ENCODE measurements at regions not wholly inside any gene's neighbourhood (a gene's known extent, or its start where the extent isn't known, plus 50 kb on each side); places are given as distances from the start of the nearest gene placed in this dataset.

DNA sequence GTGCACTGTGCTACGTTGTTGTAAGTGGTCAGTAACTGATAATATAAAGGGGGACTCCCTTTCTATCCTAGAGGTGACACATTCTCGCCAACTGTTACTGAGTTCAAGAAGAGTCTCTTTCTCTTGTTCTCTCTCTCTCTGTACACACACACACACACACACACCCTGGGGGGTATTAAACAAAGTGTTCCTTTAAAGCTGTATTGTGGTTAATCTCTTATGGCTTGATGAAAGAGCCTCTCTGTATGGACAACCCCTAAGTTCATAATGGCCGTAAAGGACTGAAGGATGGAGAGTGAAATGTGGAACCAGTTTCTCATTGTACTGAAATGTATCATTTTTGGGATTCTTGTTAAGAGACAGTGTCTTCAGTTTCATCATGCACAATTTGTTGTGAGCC lies 145.2 kb upstream of the BMPER start:
- DNase-seq, result no peak

DNA sequence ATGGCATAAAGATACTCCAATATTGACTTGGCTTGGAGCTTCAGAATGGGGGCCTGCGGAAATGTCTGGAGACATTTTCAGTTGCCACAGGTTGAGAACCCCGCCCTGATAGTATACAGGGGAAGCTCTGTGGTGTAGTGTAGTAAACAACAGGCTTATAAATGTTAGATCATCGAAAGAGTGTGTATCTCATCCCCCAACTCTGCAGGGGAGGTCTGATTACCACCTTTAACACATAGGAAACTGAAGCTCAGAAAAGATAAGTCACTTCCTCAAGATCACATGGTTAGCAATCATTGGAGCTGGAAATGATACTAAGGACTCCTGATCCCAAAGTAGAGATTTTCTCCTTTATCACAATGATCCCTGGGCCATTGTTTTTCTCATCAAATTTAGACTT lies 144.5 kb upstream of the BMPER start:
- DNase-seq, result no peak

DNA sequence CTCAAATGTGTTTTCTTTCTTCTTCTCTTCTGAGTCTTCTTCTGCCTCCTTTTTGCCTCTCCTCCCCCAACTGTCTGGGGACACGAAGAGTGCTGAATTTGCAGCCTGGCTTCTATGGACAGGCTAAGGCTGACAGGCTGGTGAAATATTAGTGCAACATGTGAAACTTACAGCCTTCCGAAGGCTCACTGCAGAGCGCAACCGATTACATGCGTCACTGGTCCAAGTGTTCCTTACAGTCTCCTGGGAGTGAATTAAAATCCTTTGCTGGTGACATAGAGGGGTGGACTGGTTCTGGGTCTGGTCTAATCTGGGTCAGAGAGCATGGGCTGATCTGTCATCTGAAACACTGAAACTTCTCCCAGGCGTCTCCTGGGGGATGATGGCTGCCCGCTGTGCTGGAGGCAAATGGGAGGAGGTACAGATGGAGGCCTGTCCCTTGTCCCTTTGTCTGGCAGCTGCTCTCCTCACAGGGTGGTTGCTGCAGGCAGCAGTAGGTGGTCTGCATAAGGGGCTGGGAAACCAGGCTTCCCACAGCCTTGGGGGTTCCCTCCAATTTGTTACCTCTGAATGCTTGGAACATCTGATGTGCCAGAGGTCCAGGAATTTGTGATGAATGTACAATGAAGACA lies 143.8 kb upstream of the BMPER start:
- no peak for DNase-seq

DNA sequence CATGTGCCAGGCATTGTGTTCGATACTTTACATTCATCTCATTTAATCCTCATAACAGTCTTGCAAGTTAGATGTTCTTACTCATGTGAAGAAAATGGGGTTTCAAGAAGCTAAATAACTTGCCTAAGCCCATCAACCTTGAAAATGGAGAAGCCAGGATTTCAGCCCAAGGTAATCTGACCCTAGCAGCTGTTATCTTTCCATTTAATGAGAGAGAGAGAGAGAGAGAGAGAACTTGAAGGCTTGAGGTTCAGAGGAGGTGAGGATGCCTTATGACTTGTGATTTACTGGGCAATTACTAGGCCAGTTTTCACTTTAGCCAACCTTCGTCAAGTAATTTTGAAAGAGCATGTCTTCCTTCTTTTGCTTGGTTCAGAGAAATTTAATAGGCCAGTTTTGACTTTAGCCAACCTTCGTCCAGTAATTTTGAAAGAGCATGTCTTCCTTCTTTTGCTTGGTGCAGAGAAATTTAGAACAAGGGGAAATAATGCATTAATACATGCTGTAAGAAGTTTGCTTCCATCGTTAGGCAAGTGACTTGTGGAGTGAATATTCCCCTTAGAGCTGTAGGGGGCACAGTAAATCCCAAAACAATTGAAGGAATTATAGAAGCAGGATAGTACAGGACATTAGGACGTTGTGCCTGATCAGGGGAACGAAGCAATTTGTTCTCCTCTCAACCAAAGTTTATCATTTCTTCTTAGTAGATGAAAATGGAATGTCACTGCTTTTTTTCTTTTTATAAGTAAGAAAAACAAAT lies 143.0 kb upstream of the BMPER start:
- no peak for DNase-seq

DNA sequence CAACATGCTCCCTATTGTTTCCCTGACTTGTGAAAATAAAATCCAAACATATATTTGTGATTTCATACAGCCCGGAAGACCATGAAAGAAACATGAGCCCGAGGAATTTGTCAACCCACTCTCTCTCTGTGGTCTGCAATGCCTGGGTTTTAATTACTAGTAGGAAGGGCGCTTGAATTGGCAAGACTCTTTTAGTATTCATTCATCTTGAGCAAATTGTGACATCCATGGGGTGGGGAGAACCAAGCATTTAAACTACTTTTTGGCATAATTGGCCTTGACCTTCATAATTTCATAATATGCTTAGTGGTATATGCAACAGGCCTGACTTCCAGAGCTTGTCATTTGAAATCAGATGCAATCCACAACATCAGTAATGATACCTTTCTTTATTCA lies 142.4 kb upstream of the BMPER start:
- no peak for DNase-seq

DNA sequence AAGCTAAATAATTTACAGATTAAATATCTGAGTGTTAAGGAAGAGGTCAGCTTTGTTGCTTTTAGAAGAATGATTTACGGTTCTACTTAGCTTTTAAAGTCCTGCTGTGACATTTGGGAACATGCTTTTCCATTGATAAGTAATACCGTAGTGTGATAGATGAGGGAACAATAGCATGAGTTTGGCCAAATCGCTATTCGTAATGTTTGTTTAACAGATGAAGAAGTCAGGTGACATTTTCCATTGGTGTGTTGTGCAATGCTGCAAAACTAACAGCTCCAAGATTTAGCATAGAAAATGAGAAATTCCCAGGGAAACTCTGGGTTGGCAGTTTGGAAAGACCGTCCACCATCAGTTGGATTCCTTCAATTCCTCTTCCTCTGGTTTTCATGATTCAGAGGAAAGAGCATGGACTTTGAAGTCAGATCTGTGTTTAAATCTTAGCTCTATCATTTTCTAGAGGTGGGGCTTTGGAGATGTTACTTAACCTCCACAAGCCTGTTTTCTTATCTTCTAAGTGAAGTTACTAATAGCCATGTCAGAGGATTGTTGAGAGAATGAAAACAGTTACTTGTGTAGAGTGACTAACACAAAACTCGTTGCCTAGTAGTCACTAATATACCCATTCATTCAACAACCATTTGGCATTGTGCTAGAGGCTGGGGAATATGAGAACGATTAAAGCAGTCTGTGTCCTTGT lies 140.4 kb upstream of the BMPER start:
- DNase-seq, result no peak

DNA sequence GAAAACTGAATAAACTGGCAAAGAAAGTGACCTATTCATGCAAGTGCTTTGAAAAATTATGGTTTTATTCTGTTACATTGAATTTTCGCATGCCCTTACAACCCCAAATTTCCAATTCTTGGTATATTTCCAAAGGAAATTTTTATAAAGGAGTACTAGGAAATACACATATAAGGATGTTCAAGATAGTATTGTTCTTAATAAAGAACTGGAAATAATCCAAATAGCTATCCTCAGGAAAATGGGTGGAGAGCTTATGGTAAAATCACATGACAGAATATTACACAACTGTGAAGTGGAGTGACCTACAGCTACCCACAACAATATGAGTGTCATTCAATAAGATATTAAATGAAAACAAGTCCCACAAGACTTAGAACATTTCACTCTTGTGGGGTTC lies 138.9 kb upstream of the BMPER start:
- no peak for DNase-seq

DNA sequence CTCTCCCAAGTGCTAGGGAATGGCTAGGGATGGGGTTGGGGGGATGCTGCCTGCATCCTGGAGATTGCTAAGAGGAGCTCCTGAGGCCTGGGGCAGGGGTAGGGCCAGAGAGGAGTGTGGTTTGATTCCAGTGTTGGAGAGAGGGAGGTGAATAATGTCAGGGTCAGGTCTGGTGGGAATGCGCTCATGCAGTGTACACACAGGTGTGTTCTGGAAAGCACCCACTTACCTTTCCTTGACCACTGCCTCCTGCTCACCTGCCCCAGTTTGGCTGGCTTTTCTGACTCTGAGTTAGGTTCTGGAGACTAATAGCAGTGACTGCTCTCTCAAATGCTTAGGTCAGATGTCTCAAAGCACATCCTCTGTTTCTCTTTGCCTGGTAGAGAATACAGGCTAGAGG lies 135.4 kb upstream of the BMPER start:
- no peak for DNase-seq

DNA sequence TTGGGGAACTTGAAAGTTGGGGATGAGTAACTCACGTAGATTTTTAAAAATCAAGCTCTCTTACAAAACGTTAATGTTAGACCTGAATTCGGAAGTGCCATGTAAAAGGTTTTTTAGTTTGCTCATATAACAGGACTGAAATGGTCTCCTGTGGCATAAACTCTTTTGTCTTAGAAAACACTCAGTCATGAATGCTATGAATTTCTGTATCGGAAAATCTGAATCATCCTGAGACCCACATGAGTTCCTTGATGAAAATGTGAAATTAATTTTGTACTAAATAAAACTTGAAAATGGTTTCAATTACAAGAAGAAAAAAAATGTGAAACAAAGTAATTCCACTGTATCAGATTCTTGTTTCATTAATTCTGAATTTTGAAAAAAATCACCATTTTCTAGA lies 134.8 kb upstream of the BMPER start:
- DNase-seq, result no peak

DNA sequence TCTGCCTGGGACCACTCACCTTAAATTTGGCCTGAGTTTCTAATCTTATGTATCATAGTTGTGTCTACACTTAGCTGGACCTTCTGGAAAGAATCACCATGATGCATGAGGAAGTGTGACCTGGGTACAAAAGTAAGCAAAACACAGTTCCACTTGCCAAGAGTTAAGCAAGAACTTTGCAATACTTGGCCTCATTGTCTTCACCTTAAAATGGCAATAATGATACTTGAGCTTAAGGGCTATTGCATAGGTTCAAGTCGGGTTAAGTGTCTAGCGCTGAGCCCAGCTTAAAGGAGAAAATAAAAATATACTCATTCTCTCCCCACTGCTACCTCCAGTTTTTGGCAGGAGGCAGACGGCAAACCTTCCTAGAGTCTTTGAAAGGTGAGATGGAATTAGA lies 133.9 kb upstream of the BMPER start:
- DNase-seq, result no peak

DNA sequence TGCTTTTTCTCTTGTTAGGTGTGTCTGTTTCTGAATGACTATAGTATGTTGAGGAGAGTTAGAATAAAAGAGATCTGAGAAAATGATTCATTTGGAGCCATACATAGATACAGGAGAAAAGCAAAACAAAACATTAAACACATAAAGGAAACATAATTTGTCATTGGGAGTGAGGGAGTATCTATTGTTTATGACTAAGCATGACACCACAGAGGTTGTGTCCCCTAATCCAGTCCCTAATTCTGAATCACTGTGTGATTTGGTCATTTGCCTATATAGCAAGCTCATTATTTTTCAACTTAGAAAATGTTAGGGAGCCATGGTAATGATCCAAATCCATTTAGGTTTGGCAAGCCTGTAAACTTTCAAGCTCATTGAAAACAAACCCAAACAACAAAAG lies 132.3 kb upstream of the BMPER start:
- no peak for DNase-seq

DNA sequence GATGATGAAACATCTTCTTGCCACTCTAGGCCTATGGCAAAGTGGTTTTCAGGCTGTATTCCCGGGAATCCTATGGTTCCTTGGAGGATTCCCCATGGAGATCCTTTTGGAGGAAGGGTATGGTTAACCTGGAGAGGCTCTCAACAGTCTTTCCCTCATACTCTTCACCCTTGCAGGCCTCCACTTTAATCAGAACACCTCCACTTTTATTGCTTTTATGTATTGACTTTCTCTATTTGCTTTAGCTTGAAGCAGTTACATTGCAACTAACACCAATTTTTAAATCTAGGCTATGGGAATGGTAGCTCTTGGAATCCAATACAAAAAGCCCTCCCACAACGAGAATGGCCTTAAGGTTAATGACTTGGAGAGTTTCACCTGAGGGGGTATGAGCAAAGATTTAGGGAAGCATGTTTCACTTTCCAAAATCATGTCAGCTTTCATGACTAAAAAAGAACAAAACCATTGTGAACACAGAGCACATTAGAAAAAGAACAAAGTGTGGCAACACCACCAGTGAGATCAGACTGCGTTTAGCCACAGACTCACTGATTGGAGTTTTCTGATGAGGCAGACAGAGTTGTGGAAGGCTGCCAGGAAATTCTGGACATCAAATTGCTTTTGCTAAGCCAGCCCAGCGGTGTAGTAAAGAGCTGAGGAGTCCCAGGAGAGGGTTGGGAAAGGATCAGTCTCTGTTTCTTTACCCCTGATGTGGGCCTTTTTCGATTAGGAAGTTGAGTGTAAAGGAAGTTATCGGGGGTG lies 130.4 kb upstream of the BMPER start:
- no peak for DNase-seq

DNA sequence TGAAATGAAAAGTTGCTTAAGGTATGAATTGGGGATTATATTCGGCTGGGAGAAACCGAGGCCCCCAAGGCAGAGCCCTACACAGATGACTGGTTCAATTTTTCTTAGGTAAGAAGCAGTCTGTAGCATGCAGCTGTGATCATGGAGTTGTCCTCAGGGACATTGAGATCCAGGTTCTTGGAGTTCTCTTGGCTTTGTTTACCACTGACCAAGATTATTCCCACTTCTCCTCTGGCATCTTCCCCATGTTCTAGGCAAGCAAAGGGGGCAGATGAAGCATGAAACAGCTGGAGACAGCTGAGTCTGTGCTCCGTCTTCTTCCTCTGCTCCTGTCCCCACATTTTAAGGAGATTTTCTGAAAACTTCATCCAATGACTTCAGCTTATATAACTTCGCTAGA lies 129.5 kb upstream of the BMPER start:
- DNase-seq, result no peak

DNA sequence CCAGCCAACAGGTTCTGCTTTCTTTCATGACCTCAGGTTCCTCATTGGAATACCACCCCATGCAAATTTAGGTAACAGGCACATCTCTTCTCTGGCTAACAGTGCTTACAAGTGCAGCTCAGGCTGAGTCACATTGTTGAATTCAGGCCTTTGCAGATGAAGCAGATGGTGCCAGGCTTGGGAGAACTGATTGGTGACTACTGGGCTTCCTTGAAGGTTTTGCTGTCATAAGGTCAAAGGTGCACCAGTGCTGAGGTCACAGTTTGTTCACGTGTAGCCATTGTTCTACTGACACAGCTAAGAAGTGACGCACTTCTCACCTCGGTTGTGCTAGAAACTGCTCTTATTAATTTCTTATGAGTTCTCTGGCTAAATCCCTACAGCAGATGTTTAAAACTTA lies 128.6 kb upstream of the BMPER start:
- DNase-seq, result no peak

DNA sequence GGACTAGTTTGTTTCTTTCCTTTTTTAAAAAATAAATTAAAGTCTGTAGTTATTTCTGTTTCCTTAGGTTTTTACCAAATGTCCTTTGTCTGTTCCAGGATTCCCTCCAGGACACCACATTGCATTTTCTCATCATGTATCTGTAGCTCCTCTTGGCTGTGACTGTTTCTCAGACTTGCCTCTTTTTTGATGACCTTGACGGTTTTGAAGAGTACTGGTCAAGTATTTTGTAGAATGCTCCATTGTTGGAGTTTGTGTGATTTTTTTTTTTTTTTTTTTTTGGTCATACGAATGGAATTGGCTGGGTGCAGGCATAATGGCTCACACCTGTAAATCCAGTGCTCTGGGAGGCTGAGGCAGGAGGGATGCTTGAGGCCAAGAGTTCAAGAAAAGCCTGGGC lies 127.1 kb upstream of the BMPER start:
- DNase-seq, result no peak

DNA sequence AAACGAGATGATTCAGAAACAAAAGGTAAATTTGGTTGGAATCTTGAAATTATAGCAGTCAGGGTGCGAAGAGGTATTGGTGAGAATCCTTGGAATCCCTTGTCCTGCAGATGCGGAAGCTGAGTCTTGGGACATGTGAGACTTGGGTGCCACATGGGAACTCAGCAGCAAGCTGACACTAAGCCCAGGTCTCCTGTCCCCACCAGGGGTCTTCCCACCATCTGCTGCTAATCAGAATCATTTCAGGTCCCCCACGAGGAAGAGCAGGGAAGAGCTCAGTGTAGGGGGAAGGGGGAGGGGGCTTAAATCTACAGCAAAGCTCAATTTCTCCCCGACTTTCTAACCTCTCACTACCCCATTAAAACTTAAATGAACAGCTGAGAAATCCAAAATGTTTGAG lies 126.1 kb upstream of the BMPER start:
- no peak for DNase-seq

DNA sequence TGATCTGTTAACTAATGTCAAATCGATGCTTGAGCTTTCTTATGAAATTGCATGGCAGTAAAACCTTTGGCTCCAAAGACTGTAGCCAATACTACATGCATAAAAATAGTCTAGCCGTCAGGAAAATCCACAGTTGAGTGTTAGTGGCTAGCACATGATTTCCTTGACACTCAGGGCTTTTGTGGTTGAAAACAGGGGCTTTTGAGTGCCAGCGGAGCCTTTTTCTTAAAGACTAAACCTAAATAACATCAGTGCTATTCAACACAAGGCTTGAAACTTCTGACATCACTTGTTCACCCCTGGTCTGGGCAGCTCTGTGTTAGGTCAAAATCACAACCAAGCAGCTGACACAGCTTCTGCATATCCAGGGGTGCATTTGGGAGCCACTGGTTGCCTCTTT lies 124.2 kb upstream of the BMPER start:
- no peak for DNase-seq

DNA sequence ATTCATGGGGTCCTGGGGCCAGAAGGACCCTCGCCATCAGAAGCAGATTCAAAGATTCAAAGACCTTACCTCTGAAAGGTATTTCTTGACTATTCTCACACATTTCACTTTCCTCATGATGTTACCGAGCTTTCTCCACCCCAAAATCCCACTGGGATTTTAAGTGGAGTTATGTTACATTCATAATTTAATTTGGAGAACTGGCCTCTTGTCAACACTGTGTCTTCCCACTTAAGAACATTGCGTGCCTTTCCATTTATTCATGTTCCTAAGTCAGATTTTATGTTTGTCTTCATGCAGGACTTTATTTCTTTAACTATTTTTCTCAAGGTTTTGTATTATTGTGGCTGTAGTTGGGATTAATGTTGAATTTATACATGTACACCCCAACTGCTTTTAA lies 123.5 kb upstream of the BMPER start:
- no peak for DNase-seq

DNA sequence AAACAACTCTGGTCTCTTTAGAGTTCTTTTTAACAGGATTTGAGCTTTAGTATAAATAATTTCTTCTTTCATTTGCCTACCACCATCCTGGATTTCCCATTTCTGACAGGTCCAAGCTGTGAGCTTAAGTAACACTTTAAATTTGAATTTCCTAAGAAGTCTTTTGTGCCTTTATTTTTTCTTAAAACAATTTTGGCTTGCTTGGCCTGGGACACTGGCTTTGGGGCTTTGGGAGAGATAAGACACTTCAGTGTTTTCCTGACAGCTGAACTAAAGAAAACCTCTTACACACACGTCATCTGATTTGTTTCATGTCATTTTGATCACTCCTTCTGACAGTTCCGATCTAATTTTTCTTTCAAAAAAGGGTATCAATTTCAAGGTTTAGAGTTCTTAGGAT lies 121.3 kb upstream of the BMPER start:
- no peak for DNase-seq

DNA sequence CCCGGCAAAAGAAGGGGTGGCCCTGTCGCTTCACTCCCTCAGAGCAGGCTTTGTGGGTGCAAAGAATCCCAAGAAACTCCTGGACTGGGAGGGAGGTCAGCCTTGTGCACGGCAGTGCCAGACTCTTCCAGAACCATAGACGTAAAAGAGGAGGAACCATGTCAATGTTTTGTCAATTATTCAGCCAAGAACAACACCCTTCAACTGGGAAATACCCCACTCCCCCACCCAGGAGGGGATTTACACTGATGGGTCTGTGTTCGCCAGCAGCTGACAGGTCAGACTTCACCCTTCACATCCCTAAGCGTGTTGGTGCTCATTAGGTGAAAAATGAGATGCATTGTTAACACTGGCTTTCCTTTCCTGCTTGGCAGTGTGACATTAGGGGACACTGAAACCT lies 116.8 kb upstream of the BMPER start:
- no peak for DNase-seq

DNA sequence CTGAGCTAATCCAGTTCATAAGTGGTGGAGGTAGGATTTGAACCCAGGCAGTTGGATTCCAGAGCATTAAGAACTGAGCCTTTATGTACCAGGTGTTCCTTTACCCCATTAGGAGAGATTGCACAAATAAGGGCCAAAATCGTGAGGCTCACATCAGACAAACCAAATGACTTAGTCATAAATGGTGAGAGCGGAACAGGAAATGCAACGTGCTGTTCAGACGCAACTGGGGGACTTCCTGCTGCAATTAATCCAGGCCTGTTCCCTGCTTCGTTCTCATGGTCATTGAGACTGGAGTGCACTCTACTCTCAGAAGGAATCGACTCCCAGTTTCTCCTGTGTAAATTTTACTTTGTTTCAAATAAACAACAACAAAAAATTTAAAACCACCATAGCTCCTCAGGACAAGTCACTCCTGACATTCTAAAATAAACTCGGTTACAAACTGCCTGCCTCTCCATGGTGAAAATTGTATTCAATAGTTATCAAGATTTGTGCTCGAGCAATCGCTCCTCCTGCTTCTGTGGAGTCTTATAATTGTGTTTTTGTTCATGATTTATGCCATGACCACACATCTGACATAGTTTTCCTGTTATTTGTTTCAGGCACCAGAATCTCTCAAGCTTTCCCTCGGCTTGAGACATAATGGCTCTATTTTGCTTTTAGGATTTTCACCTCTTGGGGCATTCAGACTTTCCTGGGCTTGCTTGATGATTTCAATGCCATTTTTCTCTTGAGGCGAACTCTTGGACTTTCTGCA lies 115.3 kb upstream of the BMPER start:
- no peak for DNase-seq

DNA sequence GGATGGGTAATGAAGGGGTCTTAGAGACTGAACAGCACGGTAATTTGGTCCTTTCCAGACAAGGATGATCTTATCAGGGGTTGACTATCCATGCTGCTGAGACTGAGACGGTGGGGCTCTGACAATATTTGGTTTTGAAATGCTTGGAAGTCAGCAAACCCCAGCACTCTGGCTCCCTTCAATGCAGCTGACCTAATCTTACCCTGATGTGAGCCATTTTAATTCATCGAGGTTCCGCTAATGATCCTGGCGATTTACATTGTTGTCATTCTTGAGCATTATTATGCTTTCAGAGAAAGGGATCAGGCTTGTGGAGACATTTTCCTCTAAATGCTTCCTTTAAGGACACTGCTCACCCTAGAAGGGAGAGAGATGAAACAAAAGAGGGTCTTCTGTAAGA lies 114.6 kb upstream of the BMPER start:
- DNase-seq, result no peak

DNA sequence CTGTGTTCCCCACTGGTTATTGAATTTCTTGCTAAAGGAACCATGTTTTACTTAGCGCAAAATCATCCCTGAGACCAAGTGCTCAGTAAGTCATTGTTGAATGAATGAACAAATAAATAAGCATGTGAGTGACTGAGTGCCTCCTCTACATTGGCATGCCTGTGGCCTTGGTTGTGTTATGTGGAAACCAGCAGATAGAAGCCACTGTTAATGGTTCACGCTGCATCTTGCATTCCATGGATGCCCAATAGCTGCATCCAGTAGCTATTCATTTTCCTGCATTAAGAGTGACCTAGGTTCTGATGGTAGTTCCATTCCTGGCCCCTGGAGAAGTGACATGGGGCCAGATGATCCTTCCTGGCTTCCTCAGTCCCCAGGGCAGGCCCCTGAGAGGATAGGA lies 113.3 kb upstream of the BMPER start:
- no peak for DNase-seq
